ENCODE measurements at regions not wholly inside any gene's neighbourhood (a gene's known extent, or its start where the extent isn't known, plus 50 kb on each side); places are given as distances from the start of the nearest gene placed in this dataset.

GRCh38 chr2:129754831-129755230 is 224.6 kb upstream of the RAB6C start:
- CTCF ChIA-PET = interaction anchor here (3.3 kb wide), 1 partner anchor 167 kb away, joined by 12 read pairs; no protein-coding TSS in a partner anchor
- POLR2A ChIA-PET = no interaction called here
- TF ChIP-seq ZBTB21 (CRISPR knock-in tag; IDR thresholded peaks at IDR 0.05; ENCODE audit: borderline replicate concordance) (no peak), E2F5 (CRISPR knock-in tag; IDR thresholded peaks at IDR 0.05) (no peak), USF1 (CRISPR knock-in tag; IDR thresholded peaks at IDR 0.05) (no peak), PRRX2 (CRISPR knock-in tag; IDR thresholded peaks at IDR 0.05) (no peak), JUN (CRISPR knock-in tag; IDR thresholded peaks at IDR 0.05) (no peak), E2F1 (CRISPR knock-in tag; IDR thresholded peaks at IDR 0.05) (no peak), ZNF121 (CRISPR knock-in tag; IDR thresholded peaks at IDR 0.05) (no peak), EMX1 (CRISPR knock-in tag; IDR thresholded peaks at IDR 0.05) (no peak), SMAD3 (CRISPR knock-in tag; IDR thresholded peaks at IDR 0.05; ENCODE audit: borderline replicate concordance) (no peak), TP53 (CRISPR knock-in tag; IDR thresholded peaks at IDR 0.05) (no peak), SMAD4 (CRISPR knock-in tag; IDR thresholded peaks at IDR 0.05) (no peak), NFYB (CRISPR knock-in tag; conservative IDR thresholded peaks at IDR 0.05; ENCODE audit: low read depth) (no peak), SP1 (CRISPR knock-in tag; conservative IDR thresholded peaks at IDR 0.05) (no peak)
- TF ChIP-seq, protein P1, sequence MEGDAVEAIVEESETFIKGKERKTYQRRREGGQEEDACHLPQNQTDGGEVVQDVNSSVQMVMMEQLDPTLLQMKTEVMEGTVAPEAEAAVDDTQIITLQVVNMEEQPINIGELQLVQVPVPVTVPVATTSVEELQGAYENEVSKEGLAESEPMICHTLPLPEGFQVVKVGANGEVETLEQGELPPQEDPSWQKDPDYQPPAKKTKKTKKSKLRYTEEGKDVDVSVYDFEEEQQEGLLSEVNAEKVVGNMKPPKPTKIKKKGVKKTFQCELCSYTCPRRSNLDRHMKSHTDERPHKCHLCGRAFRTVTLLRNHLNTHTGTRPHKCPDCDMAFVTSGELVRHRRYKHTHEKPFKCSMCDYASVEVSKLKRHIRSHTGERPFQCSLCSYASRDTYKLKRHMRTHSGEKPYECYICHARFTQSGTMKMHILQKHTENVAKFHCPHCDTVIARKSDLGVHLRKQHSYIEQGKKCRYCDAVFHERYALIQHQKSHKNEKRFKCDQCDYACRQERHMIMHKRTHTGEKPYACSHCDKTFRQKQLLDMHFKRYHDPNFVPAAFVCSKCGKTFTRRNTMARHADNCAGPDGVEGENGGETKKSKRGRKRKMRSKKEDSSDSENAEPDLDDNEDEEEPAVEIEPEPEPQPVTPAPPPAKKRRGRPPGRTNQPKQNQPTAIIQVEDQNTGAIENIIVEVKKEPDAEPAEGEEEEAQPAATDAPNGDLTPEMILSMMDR (IDR thresholded peaks at IDR 0.05) = no peak
- TF ChIP-seq, protein P2, sequence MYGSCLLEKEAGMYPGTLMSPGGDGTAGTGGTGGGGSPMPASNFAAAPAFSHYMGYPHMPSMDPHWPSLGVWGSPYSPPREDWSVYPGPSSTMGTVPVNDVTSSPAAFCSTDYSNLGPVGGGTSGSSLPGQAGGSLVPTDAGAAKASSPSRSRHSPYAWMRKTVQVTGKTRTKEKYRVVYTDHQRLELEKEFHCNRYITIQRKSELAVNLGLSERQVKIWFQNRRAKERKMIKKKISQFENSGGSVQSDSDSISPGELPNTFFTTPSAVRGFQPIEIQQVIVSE (CRISPR knock-in tag; IDR thresholded peaks at IDR 0.05; ENCODE audit: borderline replicate concordance) = no peak
- TF ChIP-seq, protein P3, sequence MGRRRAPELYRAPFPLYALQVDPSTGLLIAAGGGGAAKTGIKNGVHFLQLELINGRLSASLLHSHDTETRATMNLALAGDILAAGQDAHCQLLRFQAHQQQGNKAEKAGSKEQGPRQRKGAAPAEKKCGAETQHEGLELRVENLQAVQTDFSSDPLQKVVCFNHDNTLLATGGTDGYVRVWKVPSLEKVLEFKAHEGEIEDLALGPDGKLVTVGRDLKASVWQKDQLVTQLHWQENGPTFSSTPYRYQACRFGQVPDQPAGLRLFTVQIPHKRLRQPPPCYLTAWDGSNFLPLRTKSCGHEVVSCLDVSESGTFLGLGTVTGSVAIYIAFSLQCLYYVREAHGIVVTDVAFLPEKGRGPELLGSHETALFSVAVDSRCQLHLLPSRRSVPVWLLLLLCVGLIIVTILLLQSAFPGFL (CRISPR knock-in tag; IDR thresholded peaks at IDR 0.05; ENCODE audit: borderline replicate concordance) = no peak

GRCh38 chr2:129755786-129756185 is 223.7 kb upstream of the RAB6C start:
- no peak for ATAC-seq
- no peak overlapping the region for H3K4me3 Mint-ChIP-seq
- peaks cover 36% of the 10 kb centered on the region for H3K4me1 Mint-ChIP-seq
- no peak overlapping the region for H3K27ac Mint-ChIP-seq
- H3K27me3 Mint-ChIP-seq (ENCODE audit: low read depth) = peaks cover 6% of the 10 kb centered on the region; the same call in 1 of the 2 replicates
- CTCF ChIA-PET = no interaction called here
- peaks cover 10% of the 10 kb centered on the region for H3K9me3 Mint-ChIP-seq
- TF ChIP-seq PRRX2 (CRISPR knock-in tag; IDR thresholded peaks at IDR 0.05) (no peak), MLX (CRISPR knock-in tag; IDR thresholded peaks at IDR 0.05) (no peak), SP1 (CRISPR knock-in tag; conservative IDR thresholded peaks at IDR 0.05) (no peak), ATF3 (CRISPR knock-in tag; conservative IDR thresholded peaks at IDR 0.05) (no peak), GABPB1 (CRISPR knock-in tag; IDR thresholded peaks at IDR 0.05) (no peak), NR2C2 (CRISPR knock-in tag; IDR thresholded peaks at IDR 0.05) (no peak), HMGA2 (CRISPR knock-in tag; IDR thresholded peaks at IDR 0.05) (no peak), ZNF671 (CRISPR knock-in tag; IDR thresholded peaks at IDR 0.05) (no peak), NR1H2 (CRISPR knock-in tag; IDR thresholded peaks at IDR 0.05) (no peak)
- TF ChIP-seq, protein P4, sequence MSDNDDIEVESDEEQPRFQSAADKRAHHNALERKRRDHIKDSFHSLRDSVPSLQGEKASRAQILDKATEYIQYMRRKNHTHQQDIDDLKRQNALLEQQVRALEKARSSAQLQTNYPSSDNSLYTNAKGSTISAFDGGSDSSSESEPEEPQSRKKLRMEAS (CRISPR knock-in tag; IDR thresholded peaks at IDR 0.05) = no peak
- TF ChIP-seq, protein P2 (CRISPR knock-in tag; IDR thresholded peaks at IDR 0.05; ENCODE audit: borderline replicate concordance) = no peak
- POLR2A ChIA-PET = no interaction called here
- H3K36me3 Mint-ChIP-seq = no peaks in the 10 kb centered on the region; the same call in 1 of the 2 replicates
- no peak for DNase-seq (ENCODE audit: low spot score)

More at GRCh38 chr2:129754831-129755230, 224.6 kb upstream of the RAB6C start:
- peaks cover 36% of the 10 kb centered on the region for H3K4me1 Mint-ChIP-seq
- H3K4me3 Mint-ChIP-seq = no peak overlapping the region
- no peaks in the 10 kb centered on the region; the same call in 1 of the 2 replicates for H3K36me3 Mint-ChIP-seq
- no peak overlapping the region for H3K27ac Mint-ChIP-seq
- H3K9me3 Mint-ChIP-seq = peaks cover 19% of the 10 kb centered on the region
- peaks cover 6% of the 10 kb centered on the region; the same call in 1 of the 2 replicates for H3K27me3 Mint-ChIP-seq (ENCODE audit: low read depth)
- ATAC-seq (no peak), DNase-seq (ENCODE audit: low spot score) (no peak)
